T1000 (cell line): ENCODE measurements at regions not wholly inside any gene's neighbourhood (a gene's known extent, or its start where the extent isn't known, plus 50 kb on each side); places are given as distances from the start of the nearest gene placed in this dataset.

Experiments used
- DNase-seq: peaks from one replicate; lab custom pipeline; 2025; ENCODE audit warnings: mixed read lengths; lab: John Stamatoyannopoulos, UW

DNA sequence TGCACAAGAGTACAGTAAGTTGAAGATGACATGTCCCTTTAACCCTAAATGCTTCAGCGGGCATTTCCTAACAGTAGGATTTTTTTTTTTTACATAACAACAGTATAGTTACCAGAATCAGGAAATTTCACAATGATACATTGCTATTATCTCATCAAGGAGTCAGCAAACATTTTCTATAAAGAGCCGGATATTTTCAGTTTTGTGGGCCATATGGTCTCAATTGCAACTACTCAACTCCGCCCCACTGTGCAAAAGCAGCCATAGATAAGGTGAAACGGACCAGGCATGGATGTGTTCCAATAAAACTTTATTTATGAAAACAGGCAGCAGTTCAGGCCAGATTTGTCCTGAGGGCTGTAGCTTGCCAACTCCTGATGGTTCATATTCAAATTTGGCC lies 130.6 kb downstream of the SMAD6 start:
- no peak for DNase-seq

DNA sequence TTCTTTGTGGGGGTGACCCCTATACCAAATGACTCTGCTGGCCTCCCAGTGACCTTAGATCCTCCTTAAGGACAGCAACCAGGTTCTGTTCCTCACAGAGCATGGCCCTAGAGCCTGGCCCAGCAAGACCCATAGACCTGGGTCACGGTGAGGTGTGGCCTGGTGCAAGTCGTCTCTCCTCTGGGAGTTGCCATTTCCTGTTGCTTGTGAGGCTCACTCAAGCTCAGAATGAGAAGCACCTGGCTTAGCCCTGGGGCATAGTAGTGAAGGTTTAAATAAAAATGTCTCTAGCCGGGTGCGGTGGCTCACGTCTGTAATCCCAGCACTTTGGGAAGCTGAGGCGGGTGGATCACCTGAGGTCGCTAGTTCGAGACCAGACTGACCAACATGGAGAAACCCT lies 131.3 kb downstream of the SMAD6 start:
- no peak for DNase-seq

DNA sequence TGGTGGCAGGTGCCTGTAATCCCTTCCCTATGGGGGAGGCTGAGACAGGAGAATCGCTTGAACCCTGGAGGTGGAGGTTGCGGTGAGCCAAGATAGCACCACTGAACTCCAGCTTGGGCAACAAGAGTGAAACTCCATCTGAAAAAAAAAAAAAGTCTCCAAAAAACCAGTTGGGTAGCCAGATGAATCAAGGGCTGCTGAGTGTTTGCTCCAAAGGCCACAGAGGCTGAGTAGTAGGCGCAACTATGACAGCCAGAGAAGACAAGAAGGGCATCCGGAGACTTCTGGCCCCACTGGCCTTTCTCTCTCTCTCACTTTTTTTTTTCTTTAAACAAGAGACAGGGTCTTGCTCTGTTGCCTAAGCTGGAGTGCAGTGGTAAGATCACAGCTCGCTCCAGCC lies 131.8 kb downstream of the SMAD6 start:
- DNase-seq: no peak

DNA sequence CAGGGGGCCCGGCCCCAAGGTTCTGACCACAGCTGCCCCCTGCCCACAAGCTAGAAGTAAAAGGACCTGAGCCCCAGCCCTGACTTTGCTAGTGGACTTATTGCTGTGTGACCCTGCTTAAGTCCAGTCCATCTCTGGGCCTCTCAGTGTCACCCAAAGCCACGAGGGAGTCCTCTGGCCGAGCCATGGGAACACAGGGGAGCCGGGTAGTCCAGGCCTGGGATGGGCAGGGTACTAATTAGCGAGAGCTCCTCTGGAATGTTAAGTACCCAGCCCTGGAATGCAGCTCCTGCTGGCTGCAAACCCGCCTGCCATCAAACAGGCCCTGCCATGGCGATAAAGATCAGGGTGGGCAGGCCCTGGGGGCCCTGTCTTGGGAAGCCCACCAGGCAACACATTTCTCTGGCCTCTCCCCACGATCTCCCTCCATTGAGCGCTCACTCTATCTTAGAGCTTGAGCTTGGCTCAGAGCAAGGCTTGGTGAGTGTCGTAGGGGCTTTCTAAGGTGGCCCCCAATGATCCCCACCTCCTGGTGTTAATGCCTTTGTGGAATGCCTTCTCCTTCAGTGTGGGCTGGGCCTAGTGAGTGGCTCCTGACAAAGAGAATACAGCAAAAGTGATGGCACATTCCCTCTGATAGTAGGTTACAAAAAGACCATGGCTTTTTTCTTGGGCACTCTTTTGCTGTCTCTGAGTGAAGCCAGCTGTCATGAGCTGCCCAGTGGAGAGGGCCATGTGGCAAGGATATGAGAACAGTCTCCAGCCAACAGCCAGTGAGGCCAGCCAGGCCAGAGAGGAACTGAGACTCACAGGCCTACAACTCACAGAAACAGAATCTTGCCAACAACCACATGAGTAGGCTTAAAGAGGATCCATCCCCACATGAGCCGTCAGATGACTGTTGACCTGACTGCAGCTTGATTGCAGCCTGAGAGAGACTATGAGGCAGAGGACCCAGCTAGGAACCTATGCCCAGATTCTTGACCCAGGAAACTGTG lies 133.1 kb downstream of the SMAD6 start:
- DNase-seq: no peak

DNA sequence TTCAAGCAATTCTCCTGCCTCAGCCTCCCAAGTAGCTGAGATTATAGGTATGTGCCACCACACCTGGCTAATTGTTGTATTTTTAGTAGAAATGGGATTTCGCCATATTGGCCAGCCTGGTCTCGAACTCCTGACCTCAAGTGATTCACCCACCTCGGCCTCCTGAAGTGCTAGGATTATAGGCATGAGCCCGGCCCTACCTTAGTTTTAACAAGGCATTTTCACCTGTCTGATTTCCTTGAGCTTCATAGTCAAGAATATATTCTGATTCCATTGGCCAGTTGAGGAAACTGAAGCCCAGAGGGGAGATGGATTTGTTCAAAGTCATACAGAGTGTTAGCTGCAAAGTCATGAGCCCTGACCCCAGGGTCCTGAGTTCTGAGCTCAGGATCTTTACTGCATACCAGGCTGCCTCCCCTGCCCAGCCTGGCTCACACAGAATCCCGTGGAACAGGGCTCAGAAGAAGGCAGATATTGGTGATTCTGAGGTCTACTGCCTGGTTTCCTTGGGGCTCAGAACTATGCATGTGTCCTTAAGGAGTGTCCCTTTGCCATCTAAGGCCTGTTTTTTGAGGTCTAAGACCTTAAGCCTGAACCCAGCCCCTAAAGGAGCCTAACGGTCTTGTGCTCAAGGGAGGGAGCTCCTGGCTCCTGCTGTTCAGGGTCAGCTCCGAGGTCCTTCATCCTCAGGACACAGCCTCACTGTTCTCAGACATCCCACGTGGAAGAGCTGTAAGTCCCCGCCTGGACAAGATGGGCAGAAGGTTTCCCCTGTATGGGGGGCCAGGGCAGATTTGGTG lies 134.4 kb downstream of the SMAD6 start:
- no peak for DNase-seq

DNA sequence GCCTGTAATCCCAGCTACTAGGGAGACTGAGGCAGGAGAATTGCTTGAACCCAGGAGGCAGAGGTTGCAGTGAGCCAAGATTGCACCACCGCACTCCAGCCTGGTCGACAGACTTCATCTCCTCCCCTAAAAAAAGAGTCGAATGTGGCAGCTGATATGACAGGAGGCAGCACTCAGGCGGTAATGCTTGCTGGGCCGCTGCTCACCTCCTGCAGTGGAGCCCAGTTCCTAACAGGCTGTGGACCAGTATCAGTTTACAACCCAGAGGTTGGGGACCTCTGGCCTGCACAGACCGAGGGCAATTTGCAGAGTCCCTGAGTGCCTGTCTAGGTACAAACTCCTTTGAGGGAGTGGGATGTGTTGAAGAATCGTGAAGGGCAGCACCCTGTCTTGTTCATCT lies 136.2 kb downstream of the SMAD6 start:
- no peak for DNase-seq

DNA sequence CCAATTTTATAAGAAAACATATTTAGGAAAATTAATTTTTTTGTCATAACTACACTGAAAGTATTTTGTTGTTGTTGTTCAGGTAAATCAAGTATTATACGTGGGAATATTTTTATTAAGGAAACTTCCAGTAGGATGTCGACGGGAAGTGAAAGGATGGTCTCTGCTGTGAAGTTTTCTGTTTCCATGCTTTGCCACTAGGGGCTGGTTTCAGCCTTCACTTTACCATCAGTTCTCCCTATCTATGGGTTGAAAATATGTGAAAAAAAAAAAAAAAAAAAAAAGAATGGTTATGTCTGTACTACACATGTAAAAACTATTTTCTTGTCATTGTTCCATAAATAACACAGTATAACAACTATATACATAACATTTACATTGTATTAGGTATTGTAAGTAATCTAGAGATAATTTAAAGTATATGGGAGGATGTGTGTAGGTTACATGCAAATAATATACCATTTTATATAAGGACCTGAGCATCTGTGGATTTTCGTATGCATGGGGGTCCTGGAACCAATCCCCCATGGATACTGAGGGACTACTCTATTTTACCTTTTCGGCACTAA lies 136.7 kb downstream of the SMAD6 start:
- DNase-seq: no peak

DNA sequence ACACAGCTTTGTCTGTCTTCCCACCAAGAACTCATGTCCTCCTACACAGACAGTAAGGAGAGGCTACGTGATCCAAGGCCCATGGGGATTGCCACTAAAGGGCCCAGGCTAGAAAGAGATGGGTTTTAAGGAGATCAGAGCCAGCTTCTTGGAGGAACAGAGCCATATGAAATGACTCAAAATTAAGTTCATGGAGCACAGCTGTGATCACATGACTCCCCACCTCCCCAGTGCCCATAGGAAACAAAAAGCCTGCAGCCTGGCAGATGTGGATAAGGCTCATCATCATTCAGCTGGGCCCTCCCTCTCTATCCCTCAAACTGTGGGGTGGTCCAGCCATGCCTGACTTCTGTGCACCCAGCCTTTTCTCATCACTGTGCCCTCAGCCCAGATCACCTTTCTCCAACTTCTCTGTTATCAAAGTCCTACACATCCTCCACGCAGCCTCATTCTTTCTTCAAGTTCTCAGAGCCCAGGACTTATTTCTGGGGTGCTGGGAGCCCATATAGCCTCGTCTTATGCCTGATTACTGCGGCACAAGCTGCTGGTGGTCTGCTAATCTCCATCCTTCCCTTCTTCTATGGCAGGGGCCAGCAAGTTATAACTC lies 137.6 kb downstream of the SMAD6 start:
- DNase-seq: no peak

DNA sequence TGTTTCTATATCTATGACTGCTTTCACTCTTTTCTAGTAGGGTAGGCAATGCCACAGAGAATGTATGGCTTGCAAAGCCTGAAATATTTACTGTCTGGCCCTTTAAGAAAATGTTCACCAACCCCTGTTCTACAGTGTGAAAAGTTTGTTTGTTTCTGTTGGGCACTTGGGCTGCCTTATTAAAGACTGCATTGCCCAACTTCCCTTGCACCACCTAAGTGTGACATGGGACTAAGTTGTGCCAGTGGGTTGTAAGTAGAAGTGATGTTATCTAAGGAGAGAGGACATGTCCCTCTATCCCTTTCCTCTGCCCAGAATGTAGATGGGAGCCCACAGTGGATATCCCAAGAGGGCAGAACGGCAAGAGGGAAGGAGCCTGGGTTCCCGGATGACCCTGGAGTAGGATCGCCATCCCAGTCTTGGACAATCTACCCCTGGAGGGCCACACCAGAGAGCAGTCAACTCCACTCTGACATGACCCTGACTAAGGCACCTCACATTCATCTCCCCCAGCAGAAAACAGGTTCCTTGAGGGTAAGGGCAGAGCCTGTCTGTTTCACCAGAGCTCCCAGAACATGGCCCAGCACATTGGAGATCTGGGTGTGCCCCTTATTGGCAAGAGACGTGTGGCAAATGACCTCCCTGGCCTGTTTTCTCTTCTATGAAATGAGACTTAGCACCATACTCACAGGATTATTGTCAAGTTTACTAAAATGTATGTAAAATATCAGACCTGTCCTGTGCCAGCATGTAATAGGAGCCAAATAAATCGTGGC lies 138.8 kb downstream of the SMAD6 start:
- DNase-seq: no peak

DNA sequence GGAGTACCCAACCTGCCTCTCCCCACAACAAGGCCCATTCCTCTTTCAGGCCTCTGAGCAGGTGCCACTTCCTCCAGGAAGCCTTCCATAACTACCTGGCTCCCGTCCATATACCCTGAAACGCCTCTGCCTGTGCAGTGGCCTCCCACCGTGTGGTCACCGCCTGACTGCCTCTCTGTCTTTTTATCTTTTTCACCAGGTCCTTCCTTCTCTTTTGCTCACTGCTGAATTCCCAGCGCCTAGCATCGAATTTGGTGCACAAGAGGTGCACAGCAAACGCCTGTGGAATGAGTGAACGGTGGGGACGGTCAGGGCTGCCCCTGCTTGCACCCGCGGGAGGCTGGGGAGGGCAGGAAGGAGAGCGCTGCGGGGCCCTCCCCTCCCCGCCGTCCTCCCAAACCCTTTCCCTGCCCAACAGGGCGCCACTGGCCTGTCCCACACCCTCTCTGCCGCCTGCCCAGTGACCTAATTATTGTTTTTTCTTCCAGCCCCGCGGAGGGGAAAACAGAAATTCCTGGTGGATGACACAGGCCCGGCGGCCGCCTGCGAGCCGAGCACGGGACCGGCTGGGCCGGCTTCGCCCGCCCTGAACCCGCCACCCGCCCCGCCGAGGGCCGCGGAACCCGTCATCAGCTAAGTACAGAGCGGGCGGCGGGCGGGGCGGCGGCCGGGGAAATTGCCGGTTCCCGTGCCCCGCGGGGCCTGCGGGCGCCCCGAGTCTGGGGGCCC lies 140.1 kb downstream of the SMAD6 start:
- DNase-seq: peak; percentile 88

DNA sequence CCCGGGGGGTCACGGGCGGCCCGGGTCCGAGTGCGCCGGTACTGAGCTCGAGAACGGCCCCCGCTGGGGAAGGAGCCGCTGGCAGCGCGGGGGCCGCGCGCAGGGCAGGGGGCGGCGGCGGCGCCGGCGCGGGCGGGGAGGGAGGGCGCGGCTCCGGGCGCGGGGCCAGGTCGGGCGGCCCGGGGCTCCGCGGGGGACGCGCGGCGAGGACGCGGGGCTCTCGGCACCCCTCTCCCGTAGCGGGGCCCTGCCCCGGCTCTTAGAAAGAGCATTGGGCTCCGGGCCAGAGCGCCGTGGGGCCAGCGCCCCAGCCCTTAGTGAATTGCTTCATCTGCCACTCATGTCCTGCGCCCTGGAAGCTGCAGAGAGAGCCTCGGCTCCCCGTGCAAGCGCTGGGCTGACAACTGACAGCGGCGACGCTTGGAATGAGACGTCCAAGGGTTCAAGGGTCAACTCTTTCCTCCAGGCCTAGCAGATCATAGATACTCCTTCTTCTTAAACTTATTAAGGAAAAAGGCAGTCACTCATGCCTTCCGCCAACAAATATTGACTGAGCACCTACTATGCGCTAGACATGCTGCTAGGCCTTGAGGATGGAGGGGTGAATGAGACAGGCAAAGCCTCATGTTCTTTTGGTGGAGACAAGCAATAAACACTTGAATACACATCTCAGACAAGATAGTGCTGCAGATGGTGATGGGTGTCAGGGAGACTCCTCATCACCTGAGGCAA lies 140.8 kb downstream of the SMAD6 start:
- DNase-seq: peak; percentile 29

DNA sequence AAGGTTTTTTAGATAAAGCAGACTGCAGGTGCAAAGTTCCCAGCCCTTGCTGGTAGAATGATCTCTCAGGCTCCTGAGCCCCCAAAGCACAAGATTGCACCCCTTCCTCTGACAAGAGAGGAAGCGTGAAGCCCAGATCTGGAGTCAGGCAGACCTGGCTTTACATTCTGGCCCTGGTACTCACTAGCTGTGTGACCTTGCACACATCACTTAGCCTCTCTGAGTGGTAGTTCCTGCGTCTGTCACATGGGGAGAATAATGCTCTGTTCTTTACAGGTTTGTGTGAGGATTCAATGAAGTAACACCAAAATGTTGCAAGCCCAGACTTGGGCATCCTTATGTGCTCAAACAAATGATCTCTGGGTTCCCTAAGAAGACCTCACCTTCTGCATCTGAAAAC lies 141.5 kb downstream of the SMAD6 start:
- DNase-seq: no peak

DNA sequence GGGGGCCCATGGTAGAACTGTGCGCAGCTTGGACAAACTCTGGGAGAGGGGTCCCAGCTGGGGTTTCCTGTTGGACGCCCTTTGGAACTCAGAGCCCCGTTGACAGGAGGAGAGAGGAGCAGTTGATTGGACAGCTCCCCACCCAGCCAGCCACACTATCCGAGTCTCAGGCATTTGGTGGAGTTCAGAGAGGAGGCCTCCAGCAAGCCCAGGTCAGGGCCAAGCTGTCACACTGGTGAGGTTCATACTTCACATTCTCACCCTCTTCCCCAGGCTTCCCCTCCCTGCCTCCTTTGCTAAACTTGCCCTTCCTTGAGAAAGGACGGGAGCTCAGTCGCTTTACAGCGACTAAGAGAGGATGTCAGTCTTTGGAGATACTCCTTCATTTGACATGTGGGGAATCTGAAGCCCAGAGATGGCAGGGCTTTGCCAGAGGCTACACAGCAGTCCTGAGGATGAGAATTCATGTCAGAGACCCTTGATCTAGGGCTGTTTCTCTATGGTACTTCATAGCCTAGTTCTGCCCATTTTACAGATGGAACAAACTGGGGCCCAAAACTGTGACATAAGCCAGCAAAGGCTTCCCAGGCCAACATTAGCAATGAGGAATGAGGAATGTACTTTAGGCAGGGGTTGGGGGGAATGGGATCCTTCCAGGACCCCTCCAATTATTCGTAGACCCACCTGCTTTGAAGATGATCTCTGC lies 142.2 kb downstream of the SMAD6 start:
- no peak for DNase-seq

DNA sequence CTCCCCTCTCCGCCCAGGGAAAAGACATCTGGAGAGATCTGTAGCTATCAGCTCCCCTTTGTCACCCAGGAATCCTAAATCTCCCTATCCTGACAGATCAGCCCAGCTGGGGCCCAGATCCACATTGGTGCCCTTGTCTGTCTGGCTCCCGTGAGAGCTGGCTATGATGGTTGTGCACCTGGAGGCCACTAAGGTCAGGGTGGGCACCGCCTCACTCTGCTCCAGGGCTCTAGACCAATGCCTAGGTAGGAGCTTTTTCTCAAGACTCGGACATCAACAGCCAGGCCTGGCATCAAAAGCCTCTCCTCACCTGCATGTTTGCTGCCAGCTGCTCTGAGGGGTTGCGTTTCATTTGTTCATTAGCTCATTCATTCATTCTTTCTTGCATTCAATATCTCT lies 142.7 kb downstream of the SMAD6 start:
- DNase-seq: no peak

DNA sequence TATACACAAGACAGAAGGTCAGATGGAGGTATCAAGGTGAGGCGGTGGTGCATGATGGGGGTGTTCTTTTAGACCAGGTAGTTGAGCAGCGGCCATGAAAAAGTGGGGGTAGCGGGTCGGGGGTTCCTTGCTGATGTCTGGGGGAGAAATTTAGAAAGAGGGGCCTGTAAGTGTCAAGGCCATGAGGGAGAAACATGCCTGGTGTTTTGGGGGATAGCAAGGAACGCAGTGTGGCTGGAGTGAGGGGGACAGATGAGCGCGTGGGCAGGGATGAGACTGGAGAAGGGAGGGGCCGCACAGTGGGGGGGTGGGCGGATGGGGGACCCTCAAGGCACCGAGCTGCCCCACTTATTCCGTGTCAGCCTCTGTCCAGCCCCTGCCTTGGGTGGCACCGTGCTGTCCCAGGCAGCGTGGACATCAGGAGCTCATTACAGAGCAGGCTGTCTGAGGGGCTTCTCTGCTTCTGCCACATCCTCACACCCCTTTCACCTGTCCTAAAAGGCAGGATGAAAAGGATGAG lies 143.3 kb downstream of the SMAD6 start:
- DNase-seq: no peak

DNA sequence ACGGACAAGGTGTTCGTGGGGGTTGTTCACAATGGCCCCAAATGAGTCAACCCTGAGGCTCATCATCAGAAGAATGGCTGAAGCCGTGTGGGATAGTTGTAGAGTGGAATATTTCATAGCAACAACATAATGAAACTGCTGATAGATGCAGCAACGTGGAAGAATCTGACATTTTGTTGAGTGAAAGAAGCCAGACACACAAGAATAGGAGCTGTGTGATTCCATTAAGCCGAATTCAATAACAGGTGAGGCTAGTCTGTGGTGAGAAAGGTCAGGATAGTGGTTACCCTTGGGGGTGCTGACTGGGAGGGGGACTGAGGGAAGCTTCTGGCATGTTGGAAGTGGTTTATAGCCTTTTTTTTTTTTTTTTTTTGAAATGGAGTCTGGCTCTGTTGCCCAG lies 144.0 kb downstream of the SMAD6 start:
- DNase-seq: no peak

DNA sequence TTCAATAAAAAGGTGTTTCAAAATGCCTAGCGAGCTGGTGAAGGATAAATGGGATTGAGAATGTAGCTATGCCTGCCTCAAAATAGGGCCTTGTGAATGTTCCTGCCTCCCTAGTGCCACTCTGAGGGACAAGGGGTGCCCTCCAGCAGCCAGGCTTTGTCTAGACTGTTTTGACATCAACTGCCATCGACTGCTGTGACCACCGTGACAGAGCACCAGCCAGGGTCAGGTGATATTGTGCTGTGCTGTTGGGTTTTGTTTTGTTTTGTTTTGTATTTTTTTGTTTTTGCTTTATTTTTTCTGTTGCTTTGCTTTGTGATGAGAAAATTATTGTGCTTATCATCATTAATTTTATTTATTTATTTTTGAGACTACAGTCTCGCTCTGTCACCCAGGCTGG lies 144.8 kb downstream of the SMAD6 start:
- no peak for DNase-seq

DNA sequence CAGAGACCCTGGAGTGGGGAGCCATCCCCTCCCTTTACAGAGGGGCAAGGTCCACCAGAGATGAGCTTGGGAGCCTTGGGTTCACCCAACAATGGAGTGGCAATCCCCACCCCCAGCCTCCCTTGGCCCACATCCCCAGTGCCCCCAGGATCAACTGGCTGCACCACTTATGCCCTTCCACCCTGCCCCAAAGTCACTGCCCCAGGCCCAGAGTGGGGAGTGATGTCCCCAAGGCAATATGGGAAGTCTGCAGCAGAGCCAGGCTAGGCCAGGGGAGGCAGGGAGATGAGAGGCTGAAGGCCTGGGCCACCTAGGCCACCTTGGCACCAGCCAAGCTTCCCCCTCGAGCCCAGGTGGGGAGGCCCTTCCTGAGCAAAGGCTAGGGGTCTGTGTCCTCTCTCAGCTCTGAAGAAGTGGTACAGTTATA lies 145.5 kb downstream of the SMAD6 start:
- no peak for DNase-seq

DNA sequence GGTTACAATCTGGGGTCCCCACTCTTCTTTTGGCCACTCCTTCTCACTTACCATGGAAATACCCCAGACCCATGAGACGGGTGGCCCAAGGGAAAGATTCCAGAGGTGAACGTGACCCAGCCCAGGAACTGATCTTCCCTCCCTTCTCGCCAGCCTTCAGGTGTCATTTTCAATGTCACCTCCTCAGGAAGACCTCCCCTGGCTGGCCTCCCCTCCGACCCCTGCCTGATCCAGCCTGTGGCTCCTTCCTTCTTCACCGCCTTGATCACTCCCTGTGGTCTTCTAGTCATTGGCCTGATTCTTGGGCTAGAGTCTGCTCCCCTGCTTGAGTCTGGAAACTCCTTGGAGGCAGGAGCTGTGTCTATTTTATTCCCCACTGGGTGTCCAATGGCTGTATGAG lies 146.1 kb downstream of the SMAD6 start:
- no peak for DNase-seq
